HG02623 (cell line): ENCODE measurements at regions not wholly inside any gene's neighbourhood (a gene's known extent, or its start where the extent isn't known, plus 50 kb on each side); places are given as distances from the start of the nearest gene placed in this dataset.
"Not testable (repeated sequence)": the region's sequence is repeated elsewhere in the genome, so short reads cannot be mapped to it uniquely, and the experiment has no call there.

Source experiments
- ATAC-seq: cut with Tn5 transposase; IDR thresholded peaks from one replicate; pipeline ENCODE4 v1.9.1; 2021; ENCODE audit warnings: moderate library complexity; ENCODE audit not compliant: unreplicated experiment

GRCh38 chr5:128791312-128791711 is 174.0 kb upstream of the SLC27A6 start:
- no peak for ATAC-seq

GRCh38 chr5:128796506-128796905 is 168.8 kb upstream of the SLC27A6 start:
- ATAC-seq: no peak

- ATAC-seq: no peak
Measured at GRCh38 chr5:128798871-128799270, 166.4 kb upstream of the SLC27A6 start.

GRCh38 chr5:128799945-128800344 is 165.3 kb upstream of the SLC27A6 start:
- ATAC-seq: no peak

GRCh38 chr5:128800377-128800776 is 164.9 kb upstream of the SLC27A6 start:
- ATAC-seq: no peak

GRCh38 chr5:128813317-128814070 is 151.8 kb upstream of the SLC27A6 start:
- ATAC-seq: no peak

GRCh38 chr5:128815201-128815600 is 150.1 kb upstream of the SLC27A6 start:
- no peak for ATAC-seq

- ATAC-seq: no peak
Measured at GRCh38 chr5:128825826-128826225, 139.5 kb upstream of the SLC27A6 start.

GRCh38 chr5:128826275-128826674 is 139.0 kb upstream of the SLC27A6 start:
- ATAC-seq: no peak

GRCh38 chr5:128836571-128836970 is 128.7 kb upstream of the SLC27A6 start:
- no peak for ATAC-seq

- no peak for ATAC-seq
Measured at GRCh38 chr5:128838623-128839022, 126.7 kb upstream of the SLC27A6 start.

- ATAC-seq: no peak
Measured at GRCh38 chr5:128842241-128842640, 123.0 kb upstream of the SLC27A6 start.

GRCh38 chr5:128844354-128844923 is 120.8 kb upstream of the SLC27A6 start:
- no peak for ATAC-seq

- no peak for ATAC-seq
Measured at GRCh38 chr5:128850049-128850448, 115.2 kb upstream of the SLC27A6 start.

- ATAC-seq: no peak
Measured at GRCh38 chr5:128854931-128855330, 110.4 kb upstream of the SLC27A6 start.

- ATAC-seq: no peak
Measured at GRCh38 chr5:128857076-128857677, 108.1 kb upstream of the SLC27A6 start.

- no peak for ATAC-seq
Measured at GRCh38 chr5:128858995-128859394, 106.3 kb upstream of the SLC27A6 start.

- ATAC-seq: not testable (repeated sequence)
Measured at GRCh38 chr5:128861155-128861554, 104.1 kb upstream of the SLC27A6 start.

GRCh38 chr5:128869970-128870369 is 95.3 kb upstream of the SLC27A6 start:
- ATAC-seq: no peak

- no peak for ATAC-seq
Measured at GRCh38 chr5:128870373-128870772, 94.9 kb upstream of the SLC27A6 start.

- ATAC-seq: no peak
Measured at GRCh38 chr5:128870923-128871322, 94.4 kb upstream of the SLC27A6 start.
